Germinal center (tissue), 1 donor: ENCODE measurements at regions not wholly inside any gene's neighbourhood (a gene's known extent, or its start where the extent isn't known, plus 50 kb on each side); places are given as distances from the start of the nearest gene placed in this dataset.
"Not testable (repeated sequence)": the region's sequence is repeated elsewhere in the genome, so short reads cannot be mapped to it uniquely, and the experiment has no call there.

Experiments used
- DNase-seq: peaks from one replicate; pipeline ENCODE4 v3.0.0; 2012; ENCODE audit warnings: mixed read lengths, low spot score

DNA sequence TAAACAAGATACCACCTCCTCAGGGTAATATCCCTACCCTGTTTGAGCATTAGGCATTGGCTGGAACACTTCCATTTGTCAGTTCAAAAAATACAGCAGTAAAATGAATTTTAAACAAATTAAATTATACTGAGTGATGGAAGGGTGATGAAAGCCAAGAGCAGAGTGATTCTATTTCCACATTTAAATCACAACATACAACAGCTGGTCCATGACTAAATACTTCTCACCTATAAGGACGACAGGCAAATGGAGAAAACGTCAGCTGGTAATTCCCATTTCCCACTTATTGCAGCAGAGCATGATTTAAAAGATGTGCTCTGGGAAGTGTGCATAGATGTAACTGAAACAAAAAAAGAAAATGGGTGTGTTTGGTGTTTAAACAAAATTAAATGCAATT is 543.6 kb upstream of the DAB2 start:
- DNase-seq = no peak

DNA sequence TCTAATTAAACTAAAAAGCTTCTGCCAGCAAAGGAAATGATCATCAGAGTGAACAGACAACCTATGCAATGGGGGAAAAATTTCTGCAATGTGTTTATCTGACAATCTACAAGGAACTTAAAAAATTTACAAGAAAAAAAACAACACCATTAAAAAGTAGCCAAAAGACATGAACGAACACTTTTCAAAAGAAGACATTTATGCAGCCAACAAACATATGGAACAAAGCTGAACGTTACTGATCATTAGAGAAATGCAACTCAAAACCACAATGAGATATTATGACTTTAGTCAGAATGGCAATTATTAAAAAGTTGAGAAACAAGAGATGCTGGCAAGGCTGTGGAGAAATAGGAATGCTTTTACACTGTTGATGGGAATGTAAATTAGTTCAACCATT is 530.4 kb upstream of the DAB2 start:
- no peak for DNase-seq

DNA sequence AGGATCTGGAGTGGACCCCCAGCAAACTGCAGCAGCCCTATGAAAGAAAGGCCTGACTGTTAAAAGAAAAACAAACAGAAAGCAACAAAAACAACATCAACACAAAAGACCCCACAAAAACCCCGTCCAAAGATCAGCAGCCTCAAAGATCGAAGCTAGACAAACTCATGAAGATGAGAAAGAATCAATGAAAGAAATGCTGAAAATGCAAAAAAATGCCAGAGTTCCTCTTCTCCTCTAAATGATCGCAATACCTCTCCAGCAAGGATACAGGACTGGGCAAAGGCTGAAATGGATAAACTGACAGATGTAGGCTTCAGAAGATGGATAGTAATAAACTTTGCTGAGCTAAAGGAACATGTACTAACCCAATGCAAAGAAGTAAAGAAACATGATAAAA is 526.3 kb upstream of the DAB2 start:
- no peak for DNase-seq

DNA sequence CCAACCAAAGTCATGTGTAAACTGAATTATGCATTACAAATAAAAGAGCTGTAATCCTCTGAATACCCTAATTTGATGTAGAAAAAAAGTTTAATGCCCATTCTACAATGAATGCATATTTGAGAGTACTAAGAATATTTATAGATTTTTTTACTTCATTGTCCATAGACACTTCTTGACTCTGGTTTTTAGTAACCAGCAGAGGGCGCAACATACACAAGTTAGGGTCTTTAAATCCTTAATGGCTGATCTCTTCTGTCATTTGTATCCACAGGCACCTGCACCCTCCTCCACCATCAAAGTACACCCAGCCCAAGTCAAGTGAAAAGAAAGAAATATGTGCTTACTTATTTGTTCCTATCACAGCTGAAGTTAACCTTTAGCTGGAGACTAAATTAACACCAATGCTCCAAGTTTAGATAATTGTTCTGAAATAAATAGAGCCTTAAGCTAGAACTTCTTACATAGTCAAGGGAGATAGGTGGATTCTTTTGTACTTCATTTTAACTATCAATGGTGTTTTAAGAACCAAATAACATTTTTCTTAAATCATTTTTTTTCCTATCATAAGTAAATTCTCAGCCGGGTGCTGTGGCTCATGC is 524.2 kb upstream of the DAB2 start:
- DNase-seq = peak; percentile 47

DNA sequence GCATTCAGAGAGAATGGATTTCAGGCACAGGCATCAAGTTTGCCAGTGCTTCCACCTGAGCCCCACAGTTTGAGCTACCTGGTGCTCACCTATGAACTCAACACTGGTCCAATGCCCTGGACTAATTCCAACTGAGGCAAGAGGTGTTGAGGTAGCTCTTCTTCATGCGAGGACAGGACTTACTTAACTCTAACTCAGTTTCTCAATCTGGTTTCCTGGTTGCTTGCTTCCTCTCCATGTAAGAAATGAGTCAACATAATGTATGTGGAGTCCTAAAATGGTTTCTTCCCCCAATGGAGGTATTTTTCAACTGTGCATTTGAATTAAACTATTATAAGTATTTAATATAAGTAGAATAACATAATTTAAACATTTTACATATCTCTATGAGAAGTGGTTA is 523.6 kb upstream of the DAB2 start:
- no peak for DNase-seq

DNA sequence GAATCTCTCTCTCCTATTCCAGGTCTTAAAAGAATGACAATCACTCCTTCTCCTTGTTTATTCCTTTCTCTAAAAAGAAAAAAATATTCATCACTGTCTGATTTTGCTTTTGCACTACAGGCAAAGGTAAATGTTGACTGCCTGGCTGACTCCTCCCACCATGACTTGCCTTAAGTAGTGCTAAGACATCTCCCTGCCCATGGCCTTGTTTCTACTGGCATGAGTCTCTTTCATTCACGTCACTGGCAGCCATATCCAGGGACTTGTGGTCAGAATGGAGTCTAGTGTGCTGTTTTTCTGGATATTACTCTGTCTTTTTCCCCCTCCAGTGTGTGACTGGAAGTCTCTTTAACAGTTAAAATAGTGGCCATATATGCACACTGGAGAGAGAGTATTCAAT is 522.9 kb upstream of the DAB2 start:
- no peak for DNase-seq

DNA sequence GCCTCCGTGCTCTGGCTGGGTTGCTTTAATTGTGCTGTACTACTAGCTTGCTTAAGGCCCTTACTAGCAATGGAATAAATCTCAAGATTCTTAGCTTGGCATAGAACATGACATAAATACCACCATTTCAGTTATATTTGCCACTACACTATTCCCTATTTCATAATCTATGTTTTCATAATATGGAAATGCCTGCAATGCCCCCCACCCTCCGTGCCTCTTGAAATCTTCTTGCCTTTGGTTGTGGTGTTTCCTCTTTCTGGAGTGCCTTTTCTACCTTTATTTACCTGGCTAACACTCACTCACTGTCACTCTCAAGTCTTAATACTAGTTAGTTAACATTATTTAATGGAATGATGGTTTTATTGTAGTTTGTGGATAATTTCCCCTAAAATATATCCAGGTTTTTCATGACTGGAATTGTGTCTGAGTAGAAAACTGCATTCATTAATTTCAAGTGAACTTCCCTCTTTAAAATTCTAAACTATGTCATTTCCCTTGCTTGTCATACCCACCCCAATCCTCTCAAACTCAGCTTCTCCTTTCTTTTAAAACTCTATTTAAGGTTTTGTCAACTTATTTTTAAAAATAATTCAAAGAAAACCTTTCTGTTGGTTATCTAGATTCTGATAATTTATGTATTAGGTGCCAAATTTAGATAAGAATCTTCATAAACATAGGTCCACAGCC is 521.7 kb upstream of the DAB2 start:
- no peak for DNase-seq

DNA sequence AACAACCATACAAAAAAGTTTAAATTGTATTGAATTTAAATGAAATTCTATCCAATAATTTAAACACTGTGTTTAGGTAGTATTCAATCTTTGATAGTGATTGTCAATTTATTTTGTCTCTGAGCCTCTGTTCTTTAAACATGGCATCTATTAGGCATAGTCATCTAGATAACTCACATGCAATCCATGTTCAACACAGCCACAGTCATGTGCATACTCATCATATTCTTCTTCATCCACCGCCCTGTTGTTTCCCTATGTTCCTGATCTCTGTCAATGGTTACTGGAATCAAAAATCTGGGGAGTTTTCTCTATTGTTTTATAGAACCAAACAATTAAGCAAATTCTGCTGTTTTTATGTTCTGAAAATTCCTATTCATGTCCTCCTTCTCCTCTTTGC is 521.1 kb upstream of the DAB2 start:
- DNase-seq = no peak

DNA sequence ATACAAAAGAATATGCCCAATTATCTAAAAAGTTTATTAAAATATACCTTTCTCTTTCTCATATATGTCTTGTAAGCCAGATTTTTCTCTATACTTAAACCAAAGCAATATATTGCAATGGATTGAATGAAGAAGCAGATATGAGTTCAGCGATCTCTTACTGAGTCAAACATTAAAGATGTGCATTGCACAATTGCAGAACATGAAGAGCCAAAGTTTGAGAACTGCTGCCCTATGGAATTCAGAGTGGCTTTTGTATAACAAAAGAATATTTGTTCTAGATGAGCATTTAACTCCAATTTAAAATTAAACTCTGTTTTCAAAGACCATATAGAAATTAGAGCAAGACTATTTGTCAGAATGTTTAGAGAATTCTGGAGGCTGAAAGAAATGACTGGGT is 519.0 kb upstream of the DAB2 start:
- DNase-seq = no peak

DNA sequence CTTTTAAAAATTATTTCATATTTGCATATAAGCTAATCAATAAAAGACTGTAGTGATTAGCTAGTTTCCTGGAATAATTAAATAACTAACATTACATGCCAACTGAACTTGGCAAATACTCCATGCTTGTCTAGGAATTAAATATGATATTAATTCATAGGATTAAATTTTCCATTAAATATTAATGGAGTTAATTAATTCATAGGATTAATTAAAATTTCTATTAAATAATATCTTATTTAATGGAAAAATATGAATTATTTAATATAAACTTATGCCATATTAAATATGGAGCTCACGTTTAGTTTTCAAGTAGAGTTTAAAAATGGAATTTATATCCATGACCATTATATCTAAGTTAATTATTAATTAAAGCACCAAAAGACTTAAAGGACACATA is 517.8 kb upstream of the DAB2 start:
- DNase-seq = no peak

DNA sequence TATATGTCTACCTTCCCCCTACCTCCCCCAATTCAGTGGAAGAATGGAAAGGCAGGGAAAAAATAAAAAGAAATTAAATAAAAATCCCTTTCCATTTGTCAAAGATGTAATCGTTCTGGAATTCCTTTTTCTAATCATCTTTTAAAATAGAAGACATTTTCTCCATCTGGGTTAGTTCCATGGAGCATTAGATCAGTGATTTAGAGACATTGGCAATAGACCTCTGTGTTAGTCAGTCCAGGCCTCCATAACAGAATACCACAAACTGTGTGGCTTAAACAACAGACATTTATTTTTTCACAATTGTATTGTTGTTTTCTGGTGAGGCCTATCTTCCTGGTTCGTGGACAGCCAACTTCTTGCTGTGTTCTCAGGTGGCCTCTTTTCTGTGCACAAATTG is 516.6 kb upstream of the DAB2 start:
- DNase-seq = no peak

DNA sequence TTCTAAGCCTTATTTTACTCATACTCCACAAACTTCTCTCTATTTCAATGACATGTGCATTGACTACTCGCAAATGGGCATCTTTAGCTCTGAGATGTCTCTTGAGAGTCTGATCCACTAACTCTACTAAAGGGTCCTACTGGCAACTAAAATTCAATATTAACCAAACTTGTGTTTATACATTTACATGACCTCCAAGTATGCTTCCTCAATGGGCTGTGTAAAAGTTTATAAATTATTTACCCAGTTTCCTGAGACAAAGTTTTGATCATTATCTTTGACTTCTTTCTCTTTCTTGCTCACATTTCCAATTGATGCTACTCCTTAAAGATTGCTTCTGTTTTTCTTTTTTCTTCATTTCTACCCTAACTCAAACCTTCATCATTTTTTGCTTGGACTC is 510.1 kb upstream of the DAB2 start:
- no peak for DNase-seq

DNA sequence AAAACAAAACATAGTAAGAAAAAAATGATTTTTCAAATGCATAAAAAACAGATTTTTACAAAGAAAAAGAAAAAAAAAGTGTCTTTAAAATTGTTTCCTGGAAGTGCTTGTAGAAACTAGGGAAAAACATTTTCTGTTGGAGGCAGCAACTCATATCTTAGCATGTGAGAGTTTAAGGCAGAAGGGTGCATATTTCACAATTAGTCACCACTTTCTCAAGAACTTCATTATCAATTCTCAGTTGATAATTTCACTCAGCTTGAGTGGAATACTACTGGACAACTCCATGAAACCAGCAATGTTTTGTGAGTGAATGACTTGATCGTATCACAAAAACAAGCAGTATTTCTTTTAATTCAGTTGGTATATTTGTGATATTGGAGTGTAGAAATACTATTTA is 508.3 kb upstream of the DAB2 start:
- no peak for DNase-seq

DNA sequence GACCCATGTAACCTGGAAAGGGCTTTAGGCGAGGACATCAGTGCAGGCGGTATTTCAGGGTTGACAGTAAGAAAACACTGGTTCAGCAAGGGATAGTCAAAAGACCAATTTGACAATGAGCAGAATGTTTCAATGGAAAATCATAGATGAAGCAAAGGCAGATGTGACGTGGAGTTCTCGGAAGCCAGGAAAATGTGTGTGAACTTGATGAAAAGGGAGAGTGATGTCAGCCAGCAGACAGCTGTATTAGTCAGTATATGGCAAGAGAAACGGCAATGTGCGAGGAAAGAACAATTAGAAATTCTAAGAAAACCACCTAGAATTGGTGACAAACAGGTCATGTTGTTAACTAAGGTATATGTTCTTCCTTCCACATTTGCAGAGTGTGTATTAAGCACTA is 503.9 kb upstream of the DAB2 start:
- no peak for DNase-seq

DNA sequence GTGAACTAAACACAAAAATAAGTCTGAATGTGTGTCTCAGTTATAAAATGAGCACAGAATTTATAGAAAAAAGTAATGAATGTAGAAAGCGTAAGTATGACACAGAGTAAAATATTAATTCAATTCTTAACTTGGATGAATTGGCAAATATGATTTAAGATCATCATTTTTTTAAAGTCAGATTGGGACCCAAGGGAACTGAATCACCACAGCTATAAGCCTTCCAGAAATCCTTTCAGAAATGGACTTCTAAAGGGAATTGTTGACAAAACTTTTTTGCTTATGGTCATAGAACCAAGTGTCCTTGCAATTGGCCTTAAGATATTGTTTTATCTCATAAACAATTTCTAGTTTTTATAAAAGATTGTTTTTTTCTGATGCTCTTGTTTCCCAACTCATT is 495.1 kb upstream of the DAB2 start:
- DNase-seq = no peak

DNA sequence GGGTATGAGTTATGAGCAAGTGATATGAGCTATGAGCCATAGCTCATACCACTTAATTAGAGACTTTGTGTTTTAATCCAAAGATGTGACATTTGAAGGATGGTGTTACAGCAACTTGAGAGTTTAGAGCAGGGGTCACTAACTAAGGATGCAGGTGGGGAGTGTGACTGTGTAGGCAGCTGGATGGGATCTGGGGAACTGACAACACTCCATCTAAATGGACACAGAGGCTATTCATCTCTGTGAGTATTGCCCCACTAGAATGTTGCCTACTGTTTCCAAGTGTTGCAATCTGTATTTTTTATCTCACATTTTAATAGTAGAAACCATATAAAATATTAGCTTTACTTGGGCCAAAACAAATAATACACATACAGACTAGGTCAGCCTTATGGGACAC is 488.1 kb upstream of the DAB2 start:
- DNase-seq = no peak

DNA sequence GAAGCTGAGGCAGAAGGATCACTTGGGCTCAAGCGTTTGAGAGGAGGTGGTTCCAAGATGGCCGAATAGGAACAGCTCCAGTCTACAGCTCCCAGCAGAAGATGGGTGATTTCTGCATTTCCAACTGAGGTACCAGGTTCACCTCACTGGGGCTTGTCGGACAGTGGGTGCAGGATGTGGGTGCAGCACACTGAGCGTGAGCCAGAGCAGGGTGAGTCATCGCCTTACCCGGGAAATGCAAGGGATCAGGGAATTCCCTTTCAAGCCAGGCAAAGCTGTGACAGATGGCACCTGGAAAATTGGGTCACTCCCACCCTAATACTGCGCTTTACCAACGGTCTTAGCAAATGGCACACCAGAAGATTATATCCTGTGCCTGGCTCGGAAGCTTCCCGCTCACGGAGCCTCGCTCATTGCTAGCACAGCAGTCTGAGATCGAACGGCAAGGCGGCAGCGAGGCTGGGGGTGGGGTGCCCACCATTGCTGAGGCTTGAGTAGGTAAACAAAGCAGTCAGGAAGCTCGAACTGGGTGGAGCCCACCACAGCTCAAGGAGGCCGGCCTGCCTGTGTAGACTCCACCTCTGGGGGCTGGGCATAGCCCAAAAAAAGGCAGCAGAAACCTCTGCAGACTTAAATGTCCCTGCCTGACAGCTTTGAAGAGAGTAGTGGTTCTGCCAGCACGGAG is 482.6 kb upstream of the DAB2 start:
- not testable (repeated sequence) for DNase-seq

DNA sequence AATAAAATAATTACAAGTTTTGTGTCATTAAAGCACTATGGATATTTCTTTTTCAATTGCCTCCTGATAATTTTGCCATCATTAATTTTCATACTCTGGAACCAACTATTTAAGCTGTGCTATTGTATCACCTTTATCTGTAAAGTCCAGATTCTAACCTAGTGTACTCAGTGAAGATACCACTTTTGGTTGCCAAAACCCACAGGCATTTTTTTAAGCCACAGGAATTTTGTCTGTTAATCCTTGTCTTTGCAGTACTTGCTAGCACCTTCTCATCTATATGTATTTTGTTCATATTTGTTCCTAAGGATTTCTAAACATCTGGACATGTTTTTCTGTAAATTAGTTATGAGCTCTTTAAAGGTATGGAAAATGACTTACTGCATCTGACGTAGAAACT is 481.4 kb upstream of the DAB2 start:
- no peak for DNase-seq

DNA sequence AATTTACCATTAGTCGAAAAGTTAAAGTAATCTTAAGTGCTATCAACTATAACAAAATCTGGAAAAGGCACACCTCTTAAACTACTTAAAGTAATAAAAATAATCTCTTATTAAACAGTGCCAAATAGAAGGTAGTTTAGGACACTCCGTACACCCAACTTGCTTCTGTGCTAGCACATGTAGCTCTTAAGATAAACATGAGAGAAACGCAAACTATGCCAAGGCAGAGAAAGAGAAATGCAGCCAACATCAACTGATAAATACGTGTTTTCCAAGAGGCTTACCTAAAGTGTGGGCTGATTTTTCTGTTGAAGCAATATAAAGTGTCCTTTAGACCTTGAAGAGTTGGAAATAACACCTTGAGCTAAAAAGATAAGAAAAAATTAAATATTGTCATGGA is 480.6 kb upstream of the DAB2 start:
- DNase-seq = no peak

DNA sequence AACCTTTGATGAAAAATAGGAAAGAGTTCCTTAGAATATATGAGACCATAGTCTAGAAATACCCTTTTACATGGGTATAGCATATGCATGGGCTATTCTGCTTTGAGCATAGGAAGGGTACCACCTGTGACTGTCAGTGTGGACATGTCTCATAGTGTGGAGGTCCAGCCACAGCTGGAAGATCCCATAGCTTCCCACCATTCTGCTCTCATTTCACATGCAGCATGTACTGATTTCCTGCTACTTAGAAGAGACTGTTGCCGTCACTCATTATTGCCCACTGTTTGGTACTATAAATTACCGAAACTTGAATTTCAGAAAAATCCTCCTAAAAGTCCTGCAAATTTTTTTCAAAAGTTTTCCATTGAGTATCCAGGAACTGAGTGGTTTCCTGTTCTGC is 477.8 kb upstream of the DAB2 start:
- DNase-seq = no peak

DNA sequence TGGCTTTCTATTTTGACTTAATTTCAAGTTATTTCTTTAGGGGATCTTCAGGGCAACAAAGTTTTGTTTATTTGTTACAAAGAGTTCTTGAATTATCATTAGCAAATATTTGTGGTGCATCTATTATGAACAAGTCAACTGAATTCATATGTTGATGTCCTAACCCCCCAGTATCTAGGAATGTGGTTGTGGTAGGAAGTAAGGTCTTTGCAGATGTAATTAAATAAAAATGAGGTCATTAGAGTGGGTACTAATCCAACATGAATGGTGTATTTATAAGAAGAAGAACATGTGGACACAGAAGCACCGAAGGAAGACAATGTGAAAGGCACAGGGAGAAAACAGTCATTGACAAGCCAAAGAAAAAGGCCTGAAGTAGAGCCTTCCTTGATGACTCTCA is 474.0 kb upstream of the DAB2 start:
- DNase-seq = no peak

DNA sequence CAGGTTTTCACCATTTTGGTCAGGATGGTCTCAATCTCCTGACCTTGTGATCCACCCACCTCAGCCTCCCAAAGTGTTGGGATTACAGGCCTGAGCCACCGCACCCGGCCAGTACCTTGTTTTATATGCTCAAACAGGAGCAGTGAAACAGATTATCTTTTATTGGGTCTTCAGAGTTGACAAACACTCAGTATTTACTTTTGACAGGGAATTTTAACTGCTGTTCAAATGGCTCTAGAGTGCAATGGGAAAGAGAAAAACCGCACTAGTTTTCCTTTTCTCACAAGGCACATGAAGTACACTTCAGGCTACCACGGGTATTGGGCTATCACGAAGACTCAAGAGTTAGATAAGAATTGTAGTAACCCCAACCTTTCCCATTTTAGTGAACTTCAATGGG is 471.9 kb upstream of the DAB2 start:
- no peak for DNase-seq

DNA sequence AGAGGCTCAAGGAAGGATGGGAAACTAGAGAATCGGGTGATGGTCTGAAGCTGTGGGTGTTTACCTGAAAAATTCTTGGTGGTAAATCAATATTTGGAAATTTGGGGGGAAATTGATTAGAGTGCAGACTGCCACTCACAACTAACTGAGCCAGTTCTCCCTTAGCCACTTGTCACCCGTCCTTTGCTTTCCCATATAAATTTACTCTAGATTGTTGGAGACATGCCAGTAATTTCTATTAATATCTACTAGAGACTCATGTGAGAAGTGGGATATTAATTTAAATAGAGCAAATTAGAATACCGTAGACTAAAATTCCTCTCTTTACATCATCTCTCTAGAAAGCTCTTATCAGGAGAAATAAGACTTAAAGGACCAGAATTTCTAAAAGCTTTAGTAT is 471.3 kb upstream of the DAB2 start:
- no peak for DNase-seq

DNA sequence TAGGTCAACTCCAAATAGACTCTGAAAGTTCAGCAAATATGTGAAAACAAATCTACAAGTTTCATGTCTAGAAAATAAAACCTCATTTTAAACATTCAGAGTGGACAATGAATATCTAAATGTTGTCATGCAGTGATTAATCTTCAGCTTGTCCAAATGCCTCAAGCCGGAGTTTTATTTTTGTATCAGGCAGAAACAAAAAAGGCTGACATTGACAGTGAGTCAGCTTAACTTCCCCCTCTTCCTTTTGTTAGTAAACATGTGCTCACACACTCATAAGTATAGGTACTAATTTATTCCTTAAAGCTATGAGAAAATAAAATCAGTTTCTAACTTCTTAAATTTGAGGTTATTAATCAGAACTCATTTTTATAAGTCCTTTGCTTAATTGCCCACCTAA is 467.9 kb upstream of the DAB2 start:
- DNase-seq = no peak
